Naive thymus-derived CD8-positive, alpha-beta T cell (primary cell): ENCODE measurements at regions not wholly inside any gene's neighbourhood (a gene's known extent, or its start where the extent isn't known, plus 50 kb on each side); places are given as distances from the start of the nearest gene placed in this dataset.

Experiments used
- ATAC-seq, 2 donors: fragments of 150-1000 bp; cut with Tn5 transposase in 1 of 2; sonication (Bioruptor Pico), chemical (Tn5 transposase) in 1 of 2; 1 replicate in 1 of 2; 2 replicates in 1 of 2; pipeline ENCODE4 v1.10.0; 2021; ENCODE audit warnings: mild to moderate bottlenecking in 2 of 2, moderate library complexity in 2 of 2
- POLR2A ChIA-PET: fragments of 350-600 bp; sonication (Branson Sonifier 250); formaldehyde crosslinking; loops from one replicate; lab custom pipeline; 2021; ENCODE audit warnings: antibody characterized with exemption; lab: Charles Lee
- DNase-seq, 10 donors: peaks; one replicate each; pipeline versions ENCODE4 v3.0.0 to v3.0.0-alpha.2; 2020 to 2022
- H3K27ac Mint-ChIP-seq, 10 donors: one replicate each; pipeline ENCODE4 v1.8.0; 2020 to 2022; ENCODE audit warnings: mild to moderate bottlenecking in 10 of 10, mixed read lengths in 10 of 10, moderate library complexity in 4 of 10, inconsistent platforms in 1 of 10
- H3K27me3 Mint-ChIP-seq, 5 donors: one replicate each; pipeline ENCODE4 v1.8.0; 2021 to 2022; ENCODE audit warnings: mixed read lengths in 5 of 5
- H3K36me3 Mint-ChIP-seq, 3 donors: one replicate each; pipeline ENCODE4 v1.8.0; 2020 to 2022; ENCODE audit warnings: mixed read lengths in 3 of 3, mild to moderate bottlenecking in 2 of 3, inconsistent platforms in 1 of 3
- H3K4me1 Mint-ChIP-seq, 4 donors: one replicate each; pipeline ENCODE4 v1.8.0; 2021 to 2022; ENCODE audit warnings: mixed read lengths in 4 of 4
- H3K4me3 Mint-ChIP-seq, 10 donors: one replicate each; pipeline ENCODE4 v1.8.0; 2020 to 2022; ENCODE audit warnings: mild to moderate bottlenecking in 10 of 10, mixed read lengths in 10 of 10, moderate library complexity in 6 of 10, inconsistent platforms in 1 of 10
- H3K9me3 Mint-ChIP-seq, 9 donors: one replicate each; pipeline ENCODE4 v1.8.0; 2020 to 2022; ENCODE audit warnings: mixed read lengths in 9 of 9, mild to moderate bottlenecking in 3 of 9, inconsistent platforms in 1 of 9, moderate library complexity in 1 of 9

DNA sequence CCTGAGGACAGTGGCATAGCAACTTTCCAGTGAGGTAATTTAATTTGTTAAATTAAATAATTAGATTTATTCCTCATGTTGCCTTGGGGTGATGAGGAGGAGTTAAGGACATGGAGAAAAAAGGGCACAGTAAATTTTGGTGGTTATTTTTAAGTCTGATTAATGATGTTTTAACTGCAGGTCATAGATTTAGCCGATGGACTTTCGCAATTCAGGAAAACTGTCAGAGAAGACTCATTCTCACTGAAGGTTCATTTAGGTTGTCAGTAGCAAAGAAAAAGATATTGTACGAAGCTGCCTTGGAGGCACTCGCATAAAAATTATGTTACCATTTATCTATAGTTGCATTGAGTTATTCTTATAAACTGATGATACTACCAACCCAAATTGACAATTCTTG is 164.2 kb upstream of the PITX2 start:
- H3K9me3 Mint-ChIP-seq = peaks cover 0 to 6% (median 0%) of the 10 kb centered on the region in 9 donors
- H3K4me1 Mint-ChIP-seq = no peaks in the 10 kb centered on the region
- H3K36me3 Mint-ChIP-seq = no peaks in the 10 kb centered on the region
- ATAC-seq (no peak), DNase-seq (no peak)
- POLR2A ChIA-PET = no interaction called here
- H3K4me3 Mint-ChIP-seq = no peak overlapping the region
- no peak overlapping the region for H3K27ac Mint-ChIP-seq
- H3K27me3 Mint-ChIP-seq = peaks cover 0 to 3% (median 0%) of the 10 kb centered on the region in 5 donors

- H3K27me3 Mint-ChIP-seq = peaks cover 0 to 5% (median 0%) of the 10 kb centered on the region in 5 donors
- no peaks in the 10 kb centered on the region for H3K36me3 Mint-ChIP-seq
- no peaks in the 10 kb centered on the region for H3K4me1 Mint-ChIP-seq
- H3K9me3 Mint-ChIP-seq = peaks cover 0 to 5% (median 0%) of the 10 kb centered on the region in 9 donors
- DNase-seq = no peak
- ATAC-seq = no peak
- no peak overlapping the region for H3K4me3 Mint-ChIP-seq
- H3K27ac Mint-ChIP-seq = no peak overlapping the region
- POLR2A ChIA-PET = no interaction called here
These were observed 164.8 kb upstream of the PITX2 start for GRCh38 chr4:110787707-110788106.

GRCh38 chr4:110788302-110788701 is 165.4 kb upstream of the PITX2 start:
- no peaks in the 10 kb centered on the region for H3K4me1 Mint-ChIP-seq
- DNase-seq = no peak
- ATAC-seq = no peak
- no peak overlapping the region for H3K27ac Mint-ChIP-seq
- peaks cover 0 to 5% (median 0%) of the 10 kb centered on the region in 9 donors for H3K9me3 Mint-ChIP-seq
- POLR2A ChIA-PET = no interaction called here
- no peak overlapping the region for H3K4me3 Mint-ChIP-seq
- no peaks in the 10 kb centered on the region for H3K36me3 Mint-ChIP-seq
- peaks cover 0 to 5% (median 0%) of the 10 kb centered on the region in 5 donors for H3K27me3 Mint-ChIP-seq

DNA sequence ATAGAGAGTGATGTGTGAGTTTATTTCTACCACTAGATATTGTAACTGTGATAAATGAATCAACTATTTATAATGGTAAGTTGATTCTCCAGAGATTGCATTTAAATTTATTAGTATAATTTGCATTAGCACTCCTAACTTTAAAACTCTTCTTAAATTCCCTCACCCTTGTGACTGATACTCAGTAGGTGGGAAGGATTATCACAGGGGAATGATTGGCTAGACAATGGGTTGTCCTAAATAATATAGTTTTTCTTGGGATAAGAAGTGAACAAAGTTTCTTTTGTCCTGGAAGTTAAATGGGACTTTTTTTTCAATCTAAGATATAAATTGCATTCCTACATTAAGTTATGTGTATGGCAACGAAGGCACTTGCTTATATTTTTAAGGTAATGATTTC is 169.2 kb upstream of the PITX2 start:
- Mint-ChIP-seq H3K4me3 (no peak overlapping the region), H3K4me1 (no peaks in the 10 kb centered on the region), H3K36me3 (no peaks in the 10 kb centered on the region), H3K27me3 (peaks cover 0 to 3% (median 0%) of the 10 kb centered on the region in 5 donors), H3K27ac (no peak overlapping the region), H3K9me3 (peaks cover 0 to 4% (median 0%) of the 10 kb centered on the region in 9 donors)
- no peak for ATAC-seq
- POLR2A ChIA-PET = no interaction called here
- no peak for DNase-seq

DNA sequence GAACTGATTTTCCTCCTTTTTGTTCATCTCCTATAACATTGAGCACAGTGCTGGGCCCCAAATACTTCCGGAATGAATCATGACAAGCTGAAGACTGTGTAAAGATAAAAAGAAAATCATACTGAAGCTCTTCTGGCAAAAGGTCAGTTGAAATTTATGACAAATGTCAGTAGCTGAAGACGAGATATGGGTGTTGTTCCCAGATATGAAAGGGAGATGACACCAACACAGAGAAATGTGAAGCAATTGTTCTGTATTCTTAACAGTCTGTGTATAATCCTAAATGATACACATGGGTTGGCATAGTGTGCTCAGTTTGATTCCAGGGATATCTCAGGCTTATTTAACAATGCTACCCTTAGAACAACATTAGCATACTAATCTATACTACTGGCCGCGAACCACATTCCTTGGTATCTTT is 170.5 kb upstream of the PITX2 start:
- peaks cover 0 to 9% (median 3%) of the 10 kb centered on the region in 5 donors for H3K27me3 Mint-ChIP-seq
- H3K4me1 Mint-ChIP-seq = no peaks in the 10 kb centered on the region
- no peak overlapping the region for H3K27ac Mint-ChIP-seq
- ATAC-seq (no peak), DNase-seq (no peak)
- no peaks in the 10 kb centered on the region for H3K36me3 Mint-ChIP-seq
- H3K9me3 Mint-ChIP-seq = peaks cover 0 to 4% (median 0%) of the 10 kb centered on the region in 9 donors
- no peak overlapping the region for H3K4me3 Mint-ChIP-seq
- POLR2A ChIA-PET = no interaction called here

DNA sequence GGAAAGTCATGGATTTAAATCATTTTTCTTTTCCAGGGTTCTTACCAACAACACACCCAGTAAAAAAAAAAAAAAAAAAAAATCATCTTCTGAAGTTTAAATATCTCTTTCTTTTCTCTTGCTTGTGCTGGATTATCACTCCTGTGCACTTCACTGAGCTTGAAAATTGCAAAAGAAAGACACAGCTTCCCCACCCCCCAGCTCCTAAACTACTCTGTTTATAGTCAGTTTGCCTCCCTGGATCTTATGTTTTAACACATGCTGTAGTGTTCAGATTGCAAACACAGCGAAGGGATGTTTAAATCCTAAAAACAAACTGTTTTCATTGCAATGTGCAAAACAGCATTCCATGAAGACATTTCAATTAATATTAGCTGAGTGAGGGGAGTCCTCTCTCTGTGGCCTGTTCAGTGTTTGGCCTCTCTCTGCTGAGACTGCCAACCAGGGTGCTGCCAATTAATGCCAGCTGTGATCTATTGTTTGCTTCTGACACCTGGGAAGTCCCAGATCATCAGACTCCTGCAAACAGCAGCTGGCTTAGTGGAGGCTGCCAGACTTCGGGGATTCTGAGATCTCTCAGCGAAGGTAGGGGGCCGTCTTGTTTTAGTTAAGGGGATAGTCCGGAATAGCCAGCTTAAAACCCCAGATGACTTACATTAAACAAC is 171.1 kb upstream of the PITX2 start:
- H3K36me3 Mint-ChIP-seq = no peaks in the 10 kb centered on the region
- no peak overlapping the region for H3K27ac Mint-ChIP-seq
- no peaks in the 10 kb centered on the region for H3K4me1 Mint-ChIP-seq
- peaks cover 0 to 7% (median 0%) of the 10 kb centered on the region in 9 donors for H3K9me3 Mint-ChIP-seq
- peaks cover 0 to 15% (median 1%) of the 10 kb centered on the region in 5 donors for H3K27me3 Mint-ChIP-seq
- POLR2A ChIA-PET = no interaction called here
- H3K4me3 Mint-ChIP-seq = no peak overlapping the region
- ATAC-seq = no peak
- no peak for DNase-seq

- POLR2A ChIA-PET = no interaction called here
- peaks cover 0 to 16% (median 3%) of the 10 kb centered on the region in 5 donors for H3K27me3 Mint-ChIP-seq
- no peak for DNase-seq
- H3K27ac Mint-ChIP-seq = no peak overlapping the region
- H3K36me3 Mint-ChIP-seq = no peaks in the 10 kb centered on the region
- H3K4me1 Mint-ChIP-seq = no peaks in the 10 kb centered on the region
- H3K9me3 Mint-ChIP-seq = peaks cover 0 to 8% (median 0%) of the 10 kb centered on the region in 9 donors
- ATAC-seq = no peak
- no peak overlapping the region for H3K4me3 Mint-ChIP-seq
These were observed 173.1 kb upstream of the PITX2 start for GRCh38 chr4:110795971-110796370.

DNA sequence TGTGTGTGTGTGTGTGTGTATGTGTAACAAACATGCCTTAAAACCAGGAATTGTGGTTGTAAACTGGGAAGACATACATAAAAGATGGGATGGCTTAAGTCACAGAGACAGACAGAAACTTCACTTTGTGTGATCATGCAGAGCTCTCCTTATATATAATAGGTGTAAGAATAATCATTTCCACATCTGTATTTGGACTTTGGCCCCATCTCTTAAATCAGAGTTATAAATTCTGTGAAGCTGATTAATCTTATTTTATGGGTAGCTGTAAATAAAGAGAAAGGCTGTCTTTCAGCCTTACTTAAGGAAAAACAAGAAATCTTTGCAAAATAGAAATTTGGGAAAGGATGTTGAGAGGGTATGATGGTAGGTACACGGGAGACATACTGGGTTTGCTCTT is 174.6 kb upstream of the PITX2 start:
- H3K27me3 Mint-ChIP-seq = peaks cover 0 to 16% (median 1%) of the 10 kb centered on the region in 5 donors
- H3K27ac Mint-ChIP-seq = no peak overlapping the region
- no peaks in the 10 kb centered on the region for H3K4me1 Mint-ChIP-seq
- no peaks in the 10 kb centered on the region for H3K36me3 Mint-ChIP-seq
- POLR2A ChIA-PET = no interaction called here
- DNase-seq = no peak
- no peak for ATAC-seq
- H3K9me3 Mint-ChIP-seq = peaks cover 0 to 8% (median 0%) of the 10 kb centered on the region in 9 donors
- H3K4me3 Mint-ChIP-seq = no peak overlapping the region

- H3K36me3 Mint-ChIP-seq = no peaks in the 10 kb centered on the region
- ATAC-seq (no peak), DNase-seq (no peak)
- H3K4me3 Mint-ChIP-seq = no peak overlapping the region
- peaks cover 0 to 8% (median 0%) of the 10 kb centered on the region in 9 donors for H3K9me3 Mint-ChIP-seq
- H3K27me3 Mint-ChIP-seq = peaks cover 0 to 16% (median 1%) of the 10 kb centered on the region in 5 donors
- POLR2A ChIA-PET = no interaction called here
- H3K27ac Mint-ChIP-seq = no peak overlapping the region
- no peaks in the 10 kb centered on the region for H3K4me1 Mint-ChIP-seq
These were observed 175.8 kb upstream of the PITX2 start for GRCh38 chr4:110798687-110799086.

DNA sequence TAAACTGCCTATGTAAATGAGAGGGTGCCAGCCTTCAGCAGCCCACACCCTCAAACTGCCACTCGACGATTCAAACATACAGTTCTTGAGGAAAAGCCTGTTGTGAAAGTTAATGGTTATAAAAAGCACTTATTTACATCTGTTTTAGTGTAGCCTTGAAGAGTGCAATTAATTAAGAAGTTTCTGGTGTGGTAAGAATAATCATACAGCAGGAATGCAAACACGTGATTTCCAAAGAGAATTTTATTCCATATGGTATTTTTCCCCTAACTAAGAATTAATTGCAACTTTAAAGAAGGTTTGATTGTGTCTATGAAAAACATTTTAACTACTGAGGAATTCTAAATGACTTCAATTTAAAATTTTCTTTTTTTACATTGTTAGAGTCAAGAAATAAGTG is 176.3 kb upstream of the PITX2 start:
- POLR2A ChIA-PET = no interaction called here
- no peak for DNase-seq
- Mint-ChIP-seq H3K27me3 (peaks cover 0 to 16% (median 1%) of the 10 kb centered on the region in 5 donors), H3K4me1 (no peaks in the 10 kb centered on the region), H3K27ac (no peak overlapping the region), H3K36me3 (no peaks in the 10 kb centered on the region), H3K9me3 (peaks cover 0 to 8% (median 0%) of the 10 kb centered on the region in 9 donors), H3K4me3 (no peak overlapping the region)
- ATAC-seq = no peak

GRCh38 chr4:110801591-110801990 is 178.7 kb upstream of the PITX2 start:
- Mint-ChIP-seq H3K9me3 (peaks cover 0 to 8% (median 0%) of the 10 kb centered on the region in 9 donors), H3K36me3 (no peaks in the 10 kb centered on the region), H3K4me3 (no peak overlapping the region), H3K4me1 (no peaks in the 10 kb centered on the region), H3K27ac (no peak overlapping the region), H3K27me3 (peaks cover 0 to 16% (median 1%) of the 10 kb centered on the region in 5 donors)
- no peak for ATAC-seq
- DNase-seq = no peak
- POLR2A ChIA-PET = no interaction called here

DNA sequence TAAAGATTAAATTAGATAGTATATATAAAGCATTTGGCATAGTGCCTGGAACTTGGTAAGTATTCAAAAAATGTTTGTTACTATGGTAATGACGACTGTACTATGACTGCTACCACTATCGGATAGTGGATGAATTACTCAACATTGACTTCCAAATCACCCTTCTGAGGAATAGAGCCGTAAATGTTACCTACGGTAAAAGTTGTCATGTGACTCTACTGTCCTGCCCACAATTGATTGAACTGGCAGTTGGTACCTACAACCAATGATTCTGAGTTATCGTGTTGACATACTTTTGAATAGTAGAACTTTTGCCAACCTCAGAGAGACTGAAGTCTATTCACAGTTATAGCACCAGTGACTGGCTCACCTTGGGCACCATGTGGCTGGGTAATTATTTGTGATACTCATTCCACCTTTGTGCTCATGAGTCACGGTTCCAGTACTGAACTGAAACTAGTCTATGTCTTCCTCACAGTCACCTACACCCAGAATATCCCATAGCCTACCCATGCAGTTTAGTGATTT is 185.5 kb upstream of the PITX2 start:
- Mint-ChIP-seq H3K9me3 (peaks cover 0 to 12% (median 0%) of the 10 kb centered on the region in 9 donors), H3K4me1 (no peaks in the 10 kb centered on the region), H3K27ac (no peak overlapping the region), H3K27me3 (no peaks in the 10 kb centered on the region), H3K4me3 (no peak overlapping the region), H3K36me3 (no peaks in the 10 kb centered on the region)
- DNase-seq = no peak
- POLR2A ChIA-PET = no interaction called here
- ATAC-seq = no peak

- H3K27me3 Mint-ChIP-seq = peaks cover 0 to 5% (median 0%) of the 10 kb centered on the region in 5 donors
- H3K4me1 Mint-ChIP-seq = no peaks in the 10 kb centered on the region
These were observed 193.1 kb upstream of the PITX2 start for GRCh38 chr4:110815950-110816349.

More at GRCh38 chr4:110815950-110816349, 193.1 kb upstream of the PITX2 start:
- peaks cover 0 to 11% (median 0%) of the 10 kb centered on the region in 9 donors for H3K9me3 Mint-ChIP-seq
- ATAC-seq (no peak), DNase-seq (no peak)
- POLR2A ChIA-PET = no interaction called here
- H3K4me3 Mint-ChIP-seq = no peak overlapping the region
- H3K27ac Mint-ChIP-seq = no peak overlapping the region
- H3K36me3 Mint-ChIP-seq = no peaks in the 10 kb centered on the region
